CD4-positive, alpha-beta T cell treated with Interleukin-2 at 100 ng/mL for 4 hours (primary cell): ENCODE measurements at regions not wholly inside any gene's neighbourhood (a gene's known extent, or its start where the extent isn't known, plus 50 kb on each side); places are given as distances from the start of the nearest gene placed in this dataset.
"Not testable (repeated sequence)": the region's sequence is repeated elsewhere in the genome, so short reads cannot be mapped to it uniquely, and the experiment has no call there.

Source experiments
- DNase-seq: peaks from one replicate; pipeline ENCODE4 v3.0.0-alpha.2; 2020; ENCODE audit warnings: low spot score

- DNase-seq, result no peak
These were observed 107.8 kb upstream of the AHI1 start for GRCh38 chr6:135605278-135605790.

DNA sequence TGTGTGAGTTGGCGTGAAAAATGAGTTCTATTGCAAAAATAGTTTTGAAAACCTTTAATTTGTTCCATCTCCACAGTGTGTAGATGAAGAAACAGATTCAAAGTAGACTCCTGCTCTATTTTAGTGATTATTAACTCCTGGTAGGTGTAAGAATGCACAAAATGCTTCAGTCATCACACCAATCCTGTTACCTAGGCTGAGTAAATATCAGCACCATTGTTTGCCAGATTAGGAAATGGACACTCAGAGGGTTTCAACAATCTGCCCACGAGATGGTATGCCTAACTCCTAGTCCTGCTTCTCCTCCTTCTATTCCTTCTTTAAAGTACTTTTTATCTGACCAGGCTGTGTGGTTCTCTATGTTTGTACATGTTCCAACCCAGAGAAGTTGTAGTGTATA is 108.9 kb upstream of the AHI1 start:
- no peak for DNase-seq

DNA sequence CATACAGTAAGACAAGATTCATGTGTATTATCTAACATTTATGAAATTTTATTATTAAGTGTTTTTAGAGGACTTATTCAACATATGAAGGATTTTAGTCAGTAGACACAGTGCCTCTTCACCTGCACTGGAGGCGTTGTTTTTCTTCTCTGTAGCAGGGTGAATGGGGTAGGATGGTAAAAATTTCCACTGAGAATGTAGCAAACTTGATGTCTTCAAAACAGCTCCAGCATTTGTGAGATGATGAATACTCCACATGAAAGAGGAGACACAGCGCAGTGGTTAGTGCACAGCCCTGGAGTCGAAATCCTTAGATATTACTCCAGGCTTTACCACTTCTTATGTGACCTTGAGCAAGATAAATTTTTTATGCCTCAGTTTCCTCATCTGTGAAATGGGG is 110.5 kb upstream of the AHI1 start:
- no peak for DNase-seq

- not testable (repeated sequence) for DNase-seq
These were observed 112.7 kb upstream of the AHI1 start for GRCh38 chr6:135610192-135610591.

GRCh38 chr6:135616655-135617054 is 119.1 kb upstream of the AHI1 start:
- no peak for DNase-seq

DNA sequence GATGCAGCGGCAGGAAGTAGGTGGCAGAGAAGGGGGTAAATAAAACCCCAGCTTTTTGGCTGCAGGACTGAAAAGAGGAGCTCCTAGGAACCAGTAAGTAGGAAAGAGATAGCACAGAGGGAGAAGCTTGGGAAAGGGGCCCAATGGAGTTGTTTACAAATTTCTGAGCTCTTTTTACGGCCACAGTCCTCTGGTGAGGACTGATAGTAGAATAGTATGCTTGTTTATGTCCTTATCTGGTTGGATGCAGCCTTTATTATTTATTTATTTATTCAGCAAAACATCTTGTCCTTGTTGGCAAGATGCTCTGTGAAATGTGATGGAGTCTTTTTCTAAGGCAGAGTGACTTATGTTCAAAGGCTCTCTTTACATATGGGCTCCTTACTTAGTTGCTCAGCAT is 119.7 kb upstream of the AHI1 start:
- no peak for DNase-seq

GRCh38 chr6:135622081-135622480 is 124.5 kb upstream of the AHI1 start:
- DNase-seq, result no peak

- DNase-seq, result no peak
These were observed 126.4 kb upstream of the AHI1 start for GRCh38 chr6:135623979-135624378.

GRCh38 chr6:135624402-135625295 is 127.1 kb upstream of the AHI1 start:
- peak; percentile 10 for DNase-seq

DNA sequence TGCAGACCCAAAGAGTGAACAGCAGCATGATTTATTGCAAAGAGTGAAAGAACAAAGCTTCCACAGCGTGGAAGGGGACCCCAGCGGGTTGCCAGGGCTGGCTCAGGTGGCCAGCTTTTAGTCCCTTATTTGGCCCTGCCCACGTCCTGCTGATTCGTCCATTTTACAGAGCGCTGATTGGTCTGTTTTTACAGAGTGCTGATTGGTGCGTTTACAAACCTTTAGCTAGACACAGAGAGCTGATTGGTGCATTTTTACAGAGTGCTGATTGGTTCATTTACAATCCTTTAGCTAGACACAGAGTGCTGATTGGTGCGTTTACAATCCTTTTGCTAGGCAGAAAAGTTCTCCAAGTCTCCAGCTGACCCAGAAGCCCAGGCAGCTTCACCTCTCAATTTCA is 128.5 kb upstream of the AHI1 start:
- not testable (repeated sequence) for DNase-seq

DNA sequence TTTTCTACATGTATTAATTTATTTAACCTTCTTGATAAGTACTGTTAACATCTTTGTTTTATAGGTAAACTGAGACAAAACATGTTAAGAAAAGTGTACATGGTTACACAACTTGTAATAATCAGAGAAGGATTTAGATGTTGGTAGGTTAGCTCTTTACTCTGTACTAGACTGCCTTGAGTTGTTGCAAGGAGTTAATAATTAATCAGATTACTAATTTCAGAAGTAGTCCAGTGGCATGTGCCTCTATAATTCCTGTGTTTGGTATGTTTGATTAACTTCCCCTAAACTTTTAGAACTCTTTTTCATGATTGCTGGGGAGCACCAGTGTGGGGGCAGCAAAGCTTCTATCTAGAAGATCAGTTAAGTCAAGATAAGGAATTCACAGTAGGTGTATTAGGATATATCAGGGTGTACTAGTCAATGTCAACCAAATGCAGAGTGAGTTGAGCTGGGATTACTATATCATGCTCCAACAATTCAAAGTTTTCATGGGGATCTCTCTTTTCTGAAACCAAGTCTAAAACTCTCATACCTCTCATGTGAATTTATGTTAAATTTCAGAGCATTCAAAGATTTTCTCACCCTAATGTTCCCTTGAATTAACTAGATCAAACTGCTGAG is 129.7 kb upstream of the AHI1 start:
- no peak for DNase-seq

DNA sequence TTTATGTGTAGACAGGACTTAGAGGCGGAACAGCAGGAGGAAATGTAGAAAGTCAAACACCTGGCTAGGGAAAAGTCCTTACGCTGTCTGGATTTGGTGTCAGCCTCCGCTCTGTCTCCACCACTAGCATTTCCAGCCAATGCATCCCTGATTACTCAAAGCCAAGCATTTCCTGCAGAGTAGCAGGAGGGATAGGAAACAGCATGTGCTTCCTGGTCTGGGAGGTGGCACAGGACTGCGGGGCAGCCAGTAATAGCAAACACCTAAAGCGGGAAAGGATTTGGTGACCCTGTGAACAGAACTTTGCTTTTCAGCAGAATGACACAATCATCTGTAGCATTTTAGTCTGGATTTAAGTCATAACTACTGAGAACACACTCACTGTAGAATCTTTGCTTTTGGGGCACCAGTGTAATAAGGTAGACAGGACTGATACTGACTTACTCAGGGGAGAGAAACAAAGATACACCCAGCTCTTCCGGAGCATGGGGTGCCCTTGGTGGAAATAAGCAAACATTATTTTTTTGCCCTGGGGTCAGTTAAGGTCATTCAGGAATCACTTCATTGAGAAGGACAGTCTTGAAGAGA is 133.3 kb upstream of the AHI1 start:
- DNase-seq, result no peak

DNA sequence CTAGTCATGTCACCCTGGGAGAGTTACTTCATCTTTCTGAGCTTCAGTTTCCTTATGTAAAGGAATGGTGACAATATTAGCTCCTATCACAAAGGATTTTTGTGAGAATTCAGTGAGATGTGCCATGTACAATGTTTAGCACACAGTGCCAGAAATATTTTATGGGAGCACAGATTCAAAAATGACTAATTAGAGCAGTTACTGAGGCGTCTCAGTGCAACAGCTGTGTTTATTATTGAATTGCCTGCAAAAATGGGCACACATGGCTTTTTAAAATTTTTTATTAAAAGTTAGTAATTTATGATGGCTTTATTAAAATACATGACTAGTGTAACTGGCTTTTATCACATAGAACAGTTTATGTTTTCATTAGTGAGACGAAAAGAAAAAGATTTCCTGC is 134.3 kb upstream of the AHI1 start:
- no peak for DNase-seq

DNA sequence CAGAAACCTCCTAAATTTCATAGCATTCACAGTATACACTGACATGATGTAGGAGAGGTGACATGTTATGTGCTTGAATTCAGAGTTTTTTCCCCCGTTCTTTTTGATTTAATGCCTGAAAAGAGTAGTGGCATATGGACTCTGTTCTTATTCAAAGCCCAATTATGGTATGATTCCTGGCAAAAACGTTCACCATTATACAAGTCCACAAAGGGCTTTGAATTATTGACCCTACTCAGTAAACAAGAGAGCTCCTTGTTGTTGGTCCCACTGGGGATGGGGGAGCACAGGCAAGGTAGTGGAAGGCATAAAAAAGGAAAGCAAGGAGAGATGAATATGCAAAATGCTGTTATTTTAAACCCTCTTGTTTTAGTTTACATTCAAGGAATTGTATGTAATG is 136.0 kb upstream of the AHI1 start:
- no peak for DNase-seq

GRCh38 chr6:135637701-135638100 is 140.2 kb upstream of the AHI1 start:
- DNase-seq, result no peak

DNA sequence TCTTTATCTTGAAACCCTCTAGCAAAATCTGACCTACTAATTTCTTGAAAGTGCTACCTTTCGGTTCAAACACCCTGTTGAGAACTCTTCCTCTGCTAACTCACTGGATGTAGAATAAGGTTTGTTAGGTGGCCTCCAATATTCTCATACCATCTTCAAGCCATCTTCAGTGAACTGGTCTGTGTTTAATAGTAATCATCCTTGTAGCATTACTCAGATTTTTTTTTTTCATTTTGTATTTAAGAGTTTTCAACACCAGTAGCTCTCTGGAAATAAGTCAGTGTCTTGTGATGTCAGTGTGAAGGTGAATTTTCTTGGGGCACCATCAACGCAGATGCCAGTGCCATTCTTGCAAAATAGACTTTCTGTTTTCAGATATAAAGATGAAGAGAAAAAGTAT is 140.6 kb upstream of the AHI1 start:
- no peak for DNase-seq

- no peak for DNase-seq
These were observed 142.5 kb upstream of the AHI1 start for GRCh38 chr6:135640048-135640447.

DNA sequence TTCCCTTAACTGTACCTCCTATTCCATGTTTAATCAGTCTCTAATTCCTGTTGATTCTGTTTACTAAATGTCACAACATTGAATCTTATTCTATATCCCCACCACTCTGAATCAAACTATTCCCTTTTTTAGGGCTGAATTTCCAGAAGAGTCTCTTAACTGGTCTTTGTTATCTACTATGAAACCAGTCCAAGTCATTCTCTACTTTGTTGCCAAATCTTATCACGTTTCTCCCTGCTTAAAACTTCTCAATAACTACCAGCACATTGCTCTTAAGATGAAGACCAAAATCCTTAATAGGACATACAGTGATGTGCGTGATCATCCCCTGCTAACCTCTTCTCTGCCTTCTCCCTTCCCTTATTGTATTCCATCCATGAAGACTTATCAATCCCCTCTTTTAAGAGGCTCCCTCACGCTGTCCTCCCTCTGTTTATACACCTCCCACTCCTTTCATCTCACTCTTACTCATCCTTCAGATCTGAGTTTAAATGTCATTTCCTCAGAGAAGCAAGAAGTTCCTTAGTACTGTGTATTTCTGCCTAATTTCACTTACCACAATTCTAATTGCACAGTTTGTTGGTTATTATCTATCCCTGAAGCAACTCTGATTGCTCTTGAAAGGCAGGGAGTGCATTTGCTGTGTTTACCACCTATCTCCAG is 143.0 kb upstream of the AHI1 start:
- no peak for DNase-seq

DNA sequence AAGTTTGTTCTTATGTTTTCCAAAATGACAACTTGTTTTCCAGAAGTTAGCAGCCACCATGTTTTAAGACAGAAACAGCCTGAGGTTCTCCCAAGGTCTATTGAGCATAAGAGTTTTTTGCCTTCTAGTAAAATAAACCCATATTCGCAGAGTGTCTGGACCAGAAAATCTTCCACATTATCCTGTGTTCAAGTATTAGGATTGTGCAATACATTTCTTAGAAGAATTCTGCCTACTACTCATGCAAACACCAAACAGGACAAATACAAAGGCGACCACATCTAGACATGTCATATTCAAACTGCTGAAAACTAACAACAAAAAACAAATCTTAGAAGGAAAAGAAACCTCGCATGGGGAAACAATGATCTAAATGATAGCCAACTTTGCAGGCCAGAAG is 145.4 kb upstream of the AHI1 start:
- no peak for DNase-seq

GRCh38 chr6:135644394-135644793 is 146.9 kb upstream of the AHI1 start:
- no peak for DNase-seq

GRCh38 chr6:135647521-135647920 is 150.0 kb upstream of the AHI1 start:
- no peak for DNase-seq

DNA sequence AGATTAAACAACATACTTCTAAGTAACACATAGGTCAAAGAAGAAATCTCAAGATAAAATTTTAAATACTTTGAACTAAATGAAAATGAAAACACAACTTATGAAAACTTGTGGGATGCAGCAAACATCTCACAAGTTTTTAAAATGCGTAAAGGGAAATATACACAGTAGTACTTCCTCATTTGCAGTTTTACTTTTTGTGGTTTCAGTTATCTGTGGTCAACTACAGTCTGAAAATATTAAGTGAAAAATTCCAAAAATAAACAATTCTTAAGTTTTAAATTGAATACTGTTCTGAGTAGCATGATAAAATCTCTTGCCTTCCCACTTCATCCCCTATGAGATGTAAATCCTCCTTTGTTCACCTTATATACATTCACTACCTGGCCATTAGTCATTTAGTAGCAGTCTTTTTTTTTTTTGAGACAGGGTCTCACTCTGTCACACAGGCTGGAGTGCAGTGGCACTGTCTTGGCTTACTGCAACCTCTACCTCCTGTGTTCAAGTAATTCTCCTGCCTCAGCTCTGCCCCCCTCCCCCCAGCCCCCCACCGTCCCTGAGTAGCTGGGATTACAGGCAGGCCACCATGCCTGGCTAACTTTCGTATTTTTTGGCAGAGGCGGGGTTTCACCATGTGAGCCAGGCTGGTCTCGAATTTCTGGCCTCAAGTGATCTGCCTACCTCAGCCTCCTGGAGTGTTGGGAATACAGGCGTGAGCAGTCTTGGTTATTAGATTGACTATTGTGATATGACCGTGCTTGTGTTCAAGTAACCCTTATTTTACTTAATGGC is 154.6 kb upstream of the AHI1 start:
- no peak for DNase-seq
